Vagina (tissue), 2 donors: ENCODE measurements at regions not wholly inside any gene's neighbourhood (a gene's known extent, or its start where the extent isn't known, plus 50 kb on each side); places are given as distances from the start of the nearest gene placed in this dataset.

Experiments used
- DNase-seq, 2 donors: peaks; one replicate each; pipeline ENCODE4 v3.0.0-alpha.2; 2017; ENCODE audit errors: extremely low spot score in 2 of 2
- H3K27ac ChIP-seq: fragments of 200-600 bp; sonication (generic); one replicate; pipeline ENCODE4 v1.5.1; 2019
- H3K27me3 ChIP-seq: fragments of 200-600 bp; sonication (generic); one replicate; pipeline ENCODE4 v1.5.1; 2019
- H3K36me3 ChIP-seq, 2 donors: fragments of 200-600 bp; sonication (generic); one replicate each; pipeline ENCODE4 v1.5.1; 2017 to 2019
- H3K4me1 ChIP-seq: fragments of 200-600 bp; sonication (generic); one replicate; pipeline ENCODE4 v1.5.1; 2019
- H3K4me3 ChIP-seq, 2 donors: fragments of 200-600 bp; sonication (generic); 1 replicate in 1 of 2; 2 replicates in 1 of 2; pipeline ENCODE4 v1.5.1; 2016 to 2019
- H3K9me3 ChIP-seq: fragments of 200-600 bp; sonication (generic); one replicate; pipeline ENCODE4 v1.5.1; 2019
- POLR2A ChIP-seq, 2 donors: fragments of 450-650 bp; IDR thresholded peaks; one replicate each; pipeline ENCODE4 v1.6.1; 2017; ENCODE audit warnings: antibody characterized with exemption in 2 of 2, mild to moderate bottlenecking in 2 of 2, moderate library complexity in 2 of 2
- POLR2AphosphoS5 ChIP-seq, 2 donors: sonication (generic); formaldehyde crosslinking; IDR thresholded peaks; one replicate each; pipeline ENCODE4 v1.9.0; 2017; ENCODE audit warnings: antibody characterized with exemption in 2 of 2, mild to moderate bottlenecking in 2 of 2, low read depth in 1 of 2; ENCODE audit not compliant: insufficient read depth in 1 of 2
- intact Hi-C: fragments of 100-400 bp; cut with DNase I; formaldehyde crosslinking; loops from one replicate; pipeline ENCODE4 v1.15.1; 2023
- TF ChIP-seq, protein P1 (sequence below), 3 experiments: fragments of 450-650 bp in 2 of 3; fragments of 200-600 bp in 1 of 3; sonication (generic) in 1 of 3; IDR thresholded peaks; one replicate each; pipeline ENCODE4 v1.5.1; 2017 to 2019; ENCODE audit warnings: antibody characterized with exemption in 3 of 3, mild to moderate bottlenecking in 2 of 3, moderate library complexity in 2 of 3

DNA sequence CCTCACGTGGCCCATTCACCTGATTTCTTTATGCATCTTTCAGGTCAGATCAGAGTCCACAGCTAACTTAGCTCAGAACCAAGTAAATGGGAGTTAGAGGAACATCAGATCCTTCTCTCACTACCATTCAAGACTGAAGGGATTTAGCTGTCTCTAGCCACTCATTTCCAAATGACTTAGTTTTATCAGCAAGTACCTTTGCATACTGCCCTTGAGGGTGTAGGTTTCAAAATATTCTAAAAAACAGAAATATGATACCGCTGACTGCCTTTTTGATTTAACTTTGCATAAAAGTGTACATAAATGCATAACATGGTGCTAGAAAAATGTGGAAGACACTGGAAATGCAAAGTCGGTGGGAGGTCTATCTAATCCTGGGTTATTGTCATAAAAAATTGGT is 500.6 kb upstream of the CHORDC1 start:
- H3K4me3 ChIP-seq, result no peak overlapping the region
- DNase-seq, result no peak
- H3K36me3 ChIP-seq, result no peaks in the 10 kb centered on the region
- H3K9me3 ChIP-seq, result no peaks in the 10 kb centered on the region
- H3K4me1 ChIP-seq, result no peaks in the 10 kb centered on the region
- TF ChIP-seq, protein P1, sequence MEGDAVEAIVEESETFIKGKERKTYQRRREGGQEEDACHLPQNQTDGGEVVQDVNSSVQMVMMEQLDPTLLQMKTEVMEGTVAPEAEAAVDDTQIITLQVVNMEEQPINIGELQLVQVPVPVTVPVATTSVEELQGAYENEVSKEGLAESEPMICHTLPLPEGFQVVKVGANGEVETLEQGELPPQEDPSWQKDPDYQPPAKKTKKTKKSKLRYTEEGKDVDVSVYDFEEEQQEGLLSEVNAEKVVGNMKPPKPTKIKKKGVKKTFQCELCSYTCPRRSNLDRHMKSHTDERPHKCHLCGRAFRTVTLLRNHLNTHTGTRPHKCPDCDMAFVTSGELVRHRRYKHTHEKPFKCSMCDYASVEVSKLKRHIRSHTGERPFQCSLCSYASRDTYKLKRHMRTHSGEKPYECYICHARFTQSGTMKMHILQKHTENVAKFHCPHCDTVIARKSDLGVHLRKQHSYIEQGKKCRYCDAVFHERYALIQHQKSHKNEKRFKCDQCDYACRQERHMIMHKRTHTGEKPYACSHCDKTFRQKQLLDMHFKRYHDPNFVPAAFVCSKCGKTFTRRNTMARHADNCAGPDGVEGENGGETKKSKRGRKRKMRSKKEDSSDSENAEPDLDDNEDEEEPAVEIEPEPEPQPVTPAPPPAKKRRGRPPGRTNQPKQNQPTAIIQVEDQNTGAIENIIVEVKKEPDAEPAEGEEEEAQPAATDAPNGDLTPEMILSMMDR (IDR thresholded peaks at IDR 0.05), result no peak
- TF ChIP-seq POLR2A (IDR thresholded peaks at IDR 0.05) (no peak), POLR2AphosphoS5 (IDR thresholded peaks at IDR 0.05; ENCODE audit: insufficient read depth in 1 of 2, low read depth in 1 of 2) (no peak)
- H3K27ac ChIP-seq, result no peak overlapping the region
- intact Hi-C loops, result no loop called here
- no peaks in the 10 kb centered on the region for H3K27me3 ChIP-seq

DNA sequence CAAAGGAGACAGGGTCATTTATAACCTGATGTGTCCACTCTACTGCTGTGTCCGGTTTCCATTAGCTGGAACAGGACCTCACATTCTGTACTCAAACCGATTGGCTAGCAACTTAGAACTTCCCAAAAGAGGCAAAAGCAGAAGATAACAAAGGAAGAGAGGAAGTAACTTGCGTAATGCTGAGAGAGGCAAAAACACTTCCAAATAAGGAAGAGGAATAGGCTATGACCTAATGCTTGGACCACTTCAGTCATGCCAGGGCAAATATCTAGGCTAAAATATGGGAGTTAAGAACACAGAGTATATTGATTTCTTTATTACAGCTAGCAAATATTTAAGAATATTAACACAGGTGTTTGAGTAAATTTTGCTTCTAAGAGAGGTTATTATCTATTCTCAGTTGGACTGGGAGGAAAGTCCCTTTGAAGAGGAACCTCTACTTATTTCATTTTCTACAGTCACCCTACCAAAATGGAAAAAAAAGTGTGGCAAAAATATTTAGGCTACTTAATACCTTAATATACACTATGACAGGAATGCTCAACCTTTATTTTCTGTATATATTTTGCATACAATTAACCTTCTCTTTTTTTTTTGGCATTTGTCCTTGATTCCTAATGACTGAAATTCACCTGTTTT is 499.8 kb upstream of the CHORDC1 start:
- Histone ChIP-seq H3K4me3 (no peak overlapping the region), H3K4me1 (no peaks in the 10 kb centered on the region), H3K27me3 (no peaks in the 10 kb centered on the region), H3K9me3 (no peaks in the 10 kb centered on the region), H3K27ac (no peak overlapping the region), H3K36me3 (no peaks in the 10 kb centered on the region)
- intact Hi-C loops, result no loop called here
- no peak for DNase-seq
- no peak for TF ChIP-seq POLR2AphosphoS5 (IDR thresholded peaks at IDR 0.05; ENCODE audit: insufficient read depth in 1 of 2, low read depth in 1 of 2)
- TF ChIP-seq POLR2A (IDR thresholded peaks at IDR 0.05), result no peak

DNA sequence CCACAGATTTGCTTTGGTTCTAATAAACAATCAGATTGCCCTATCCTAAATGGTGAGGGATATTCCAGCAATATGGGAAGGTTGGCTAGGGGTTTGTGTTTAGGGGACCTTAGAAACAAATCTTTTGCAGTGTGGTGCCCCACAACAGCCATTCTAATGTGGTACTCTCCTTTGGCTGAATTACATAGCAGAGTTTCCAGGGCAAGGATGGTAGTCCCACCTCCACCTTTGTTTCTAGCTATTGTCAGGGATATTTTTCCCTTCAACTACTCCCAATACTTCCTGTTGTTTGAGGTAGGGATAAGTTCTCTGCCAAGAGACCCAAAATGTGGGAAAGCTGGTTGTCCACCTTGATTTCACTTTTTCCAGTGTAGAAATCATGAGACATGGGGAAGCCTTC is 494.7 kb upstream of the CHORDC1 start:
- Histone ChIP-seq H3K27me3 (no peaks in the 10 kb centered on the region), H3K27ac (no peak overlapping the region), H3K36me3 (no peaks in the 10 kb centered on the region), H3K4me1 (no peaks in the 10 kb centered on the region), H3K9me3 (no peaks in the 10 kb centered on the region), H3K4me3 (no peak overlapping the region)
- no peak for DNase-seq
- intact Hi-C loops, result no loop called here
- no peak for TF ChIP-seq POLR2A (IDR thresholded peaks at IDR 0.05)
- no peak for TF ChIP-seq POLR2AphosphoS5 (IDR thresholded peaks at IDR 0.05; ENCODE audit: insufficient read depth in 1 of 2, low read depth in 1 of 2)
- TF ChIP-seq, protein P1 (IDR thresholded peaks at IDR 0.05), result no peak

DNA sequence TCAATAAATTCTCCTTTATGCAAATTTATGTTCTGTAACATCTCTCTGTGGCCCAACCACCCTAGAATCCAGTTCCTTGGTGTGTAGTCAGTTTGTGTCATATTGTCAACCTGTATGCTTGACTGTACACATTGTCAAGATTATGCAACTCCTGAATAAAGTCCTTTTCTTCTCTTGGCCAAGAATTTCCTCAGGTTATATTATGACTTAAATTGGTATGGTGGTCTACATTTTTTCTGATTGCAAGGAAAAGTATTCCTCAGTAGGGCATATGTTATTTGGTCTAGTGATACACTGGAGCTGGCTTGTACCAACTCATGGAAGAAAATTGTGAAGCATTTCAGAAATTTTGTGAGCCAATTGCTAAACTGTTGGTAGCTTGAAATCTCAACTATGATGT is 482.8 kb upstream of the CHORDC1 start:
- Histone ChIP-seq H3K27me3 (no peaks in the 10 kb centered on the region), H3K4me1 (no peaks in the 10 kb centered on the region), H3K9me3 (no peaks in the 10 kb centered on the region), H3K36me3 (no peaks in the 10 kb centered on the region), H3K4me3 (no peak overlapping the region), H3K27ac (no peak overlapping the region)
- intact Hi-C loops, result no loop called here
- TF ChIP-seq, protein P1 (IDR thresholded peaks at IDR 0.05), result no peak
- no peak for TF ChIP-seq POLR2A (IDR thresholded peaks at IDR 0.05)
- no peak for TF ChIP-seq POLR2AphosphoS5 (IDR thresholded peaks at IDR 0.05; ENCODE audit: insufficient read depth in 1 of 2, low read depth in 1 of 2)
- no peak for DNase-seq

DNA sequence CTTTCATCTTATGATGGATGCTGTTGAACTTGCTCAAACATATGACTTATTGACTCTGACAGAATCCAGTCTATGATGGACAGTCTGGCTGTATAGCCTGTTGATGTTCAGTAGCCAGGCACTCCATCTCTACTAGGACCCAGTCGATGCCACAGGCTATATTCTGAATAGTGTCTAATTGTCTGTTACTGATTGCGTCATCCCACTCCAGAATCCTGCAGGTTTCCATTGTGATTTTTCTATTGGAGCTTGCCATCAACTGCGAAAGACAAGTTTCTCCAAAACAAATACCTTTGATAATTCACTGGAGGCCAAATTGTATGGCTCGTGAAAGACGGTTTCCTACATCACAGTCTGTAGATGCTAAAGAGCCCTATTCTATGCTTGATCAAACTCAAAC is 481.7 kb upstream of the CHORDC1 start:
- H3K27me3 ChIP-seq, result no peaks in the 10 kb centered on the region
- no peaks in the 10 kb centered on the region for H3K36me3 ChIP-seq
- intact Hi-C loops, result no loop called here
- no peak overlapping the region for H3K4me3 ChIP-seq
- no peak overlapping the region for H3K27ac ChIP-seq
- TF ChIP-seq, protein P1 (IDR thresholded peaks at IDR 0.05), result no peak
- TF ChIP-seq POLR2A (IDR thresholded peaks at IDR 0.05) (no peak), POLR2AphosphoS5 (IDR thresholded peaks at IDR 0.05; ENCODE audit: insufficient read depth in 1 of 2, low read depth in 1 of 2) (no peak)
- no peaks in the 10 kb centered on the region for H3K9me3 ChIP-seq
- DNase-seq, result no peak
- H3K4me1 ChIP-seq, result no peaks in the 10 kb centered on the region
